ENCODE measurements at regions not wholly inside any gene's neighbourhood (a gene's known extent, or its start where the extent isn't known, plus 50 kb on each side); places are given as distances from the start of the nearest gene placed in this dataset.

DNA sequence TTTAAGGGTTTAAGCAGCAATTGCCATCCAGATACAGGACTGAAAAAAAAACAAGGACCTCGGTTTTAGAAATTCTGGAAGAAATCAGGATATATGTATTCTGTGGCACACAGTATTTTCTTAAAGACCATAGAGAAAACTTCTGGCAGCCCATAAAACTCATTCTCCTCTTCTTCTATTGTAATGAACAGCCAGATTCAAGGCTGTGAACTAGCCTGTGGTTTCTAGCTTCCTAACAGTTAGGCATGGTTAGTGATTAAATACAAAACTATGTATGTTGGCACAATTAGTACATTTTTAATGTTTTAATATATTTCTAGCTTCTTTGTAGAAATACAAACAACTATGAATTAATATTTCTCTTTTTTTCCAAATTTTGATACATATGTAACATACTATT is 555.7 kb downstream of the DSC3 start:
- no peak overlapping the region for H3K27ac ChIP-seq (ENCODE audit: low read length)
- intact Hi-C loops (cut with micrococcal nuclease; ENCODE audit: unreplicated experiment) (no loop called here), in situ Hi-C loops (cut with HindIII; ENCODE audit: low pct_unique_long_range_greater_than_20kb, low sequenced_read_pairs) (no loop called here)
- H3K4me1 ChIP-seq (ENCODE audit: control insufficient read depth, insufficient read depth, low read length): no peaks in the 10 kb centered on the region
- no peaks in the 10 kb centered on the region for H3K36me3 ChIP-seq (ENCODE audit: control insufficient read depth, insufficient read depth, low read length)
- H3K9me3 ChIP-seq (ENCODE audit: control insufficient read depth, insufficient read depth, low read depth, low read length): no peaks in the 10 kb centered on the region
- no peak for TF ChIP-seq TCF7L2 (IDR thresholded peaks at IDR 0.05; ENCODE audit: low read depth, low read length)
- TF ChIP-seq SIN3A (IDR thresholded peaks at IDR 0.05; ENCODE audit: borderline replicate concordance, insufficient read depth, low read depth, low read length): no peak
- TF ChIP-seq POLR2AphosphoS5 (IDR thresholded peaks at IDR 0.05; ENCODE audit: low read depth, low read length): no peak
- TF ChIP-seq, protein P1, sequence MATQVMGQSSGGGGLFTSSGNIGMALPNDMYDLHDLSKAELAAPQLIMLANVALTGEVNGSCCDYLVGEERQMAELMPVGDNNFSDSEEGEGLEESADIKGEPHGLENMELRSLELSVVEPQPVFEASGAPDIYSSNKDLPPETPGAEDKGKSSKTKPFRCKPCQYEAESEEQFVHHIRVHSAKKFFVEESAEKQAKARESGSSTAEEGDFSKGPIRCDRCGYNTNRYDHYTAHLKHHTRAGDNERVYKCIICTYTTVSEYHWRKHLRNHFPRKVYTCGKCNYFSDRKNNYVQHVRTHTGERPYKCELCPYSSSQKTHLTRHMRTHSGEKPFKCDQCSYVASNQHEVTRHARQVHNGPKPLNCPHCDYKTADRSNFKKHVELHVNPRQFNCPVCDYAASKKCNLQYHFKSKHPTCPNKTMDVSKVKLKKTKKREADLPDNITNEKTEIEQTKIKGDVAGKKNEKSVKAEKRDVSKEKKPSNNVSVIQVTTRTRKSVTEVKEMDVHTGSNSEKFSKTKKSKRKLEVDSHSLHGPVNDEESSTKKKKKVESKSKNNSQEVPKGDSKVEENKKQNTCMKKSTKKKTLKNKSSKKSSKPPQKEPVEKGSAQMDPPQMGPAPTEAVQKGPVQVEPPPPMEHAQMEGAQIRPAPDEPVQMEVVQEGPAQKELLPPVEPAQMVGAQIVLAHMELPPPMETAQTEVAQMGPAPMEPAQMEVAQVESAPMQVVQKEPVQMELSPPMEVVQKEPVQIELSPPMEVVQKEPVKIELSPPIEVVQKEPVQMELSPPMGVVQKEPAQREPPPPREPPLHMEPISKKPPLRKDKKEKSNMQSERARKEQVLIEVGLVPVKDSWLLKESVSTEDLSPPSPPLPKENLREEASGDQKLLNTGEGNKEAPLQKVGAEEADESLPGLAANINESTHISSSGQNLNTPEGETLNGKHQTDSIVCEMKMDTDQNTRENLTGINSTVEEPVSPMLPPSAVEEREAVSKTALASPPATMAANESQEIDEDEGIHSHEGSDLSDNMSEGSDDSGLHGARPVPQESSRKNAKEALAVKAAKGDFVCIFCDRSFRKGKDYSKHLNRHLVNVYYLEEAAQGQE (IDR thresholded peaks at IDR 0.05; ENCODE audit: insufficient read depth in 1 of 2, low read depth in 2 of 2, low read length in 1 of 2): no peak
- TF ChIP-seq, protein P2, sequence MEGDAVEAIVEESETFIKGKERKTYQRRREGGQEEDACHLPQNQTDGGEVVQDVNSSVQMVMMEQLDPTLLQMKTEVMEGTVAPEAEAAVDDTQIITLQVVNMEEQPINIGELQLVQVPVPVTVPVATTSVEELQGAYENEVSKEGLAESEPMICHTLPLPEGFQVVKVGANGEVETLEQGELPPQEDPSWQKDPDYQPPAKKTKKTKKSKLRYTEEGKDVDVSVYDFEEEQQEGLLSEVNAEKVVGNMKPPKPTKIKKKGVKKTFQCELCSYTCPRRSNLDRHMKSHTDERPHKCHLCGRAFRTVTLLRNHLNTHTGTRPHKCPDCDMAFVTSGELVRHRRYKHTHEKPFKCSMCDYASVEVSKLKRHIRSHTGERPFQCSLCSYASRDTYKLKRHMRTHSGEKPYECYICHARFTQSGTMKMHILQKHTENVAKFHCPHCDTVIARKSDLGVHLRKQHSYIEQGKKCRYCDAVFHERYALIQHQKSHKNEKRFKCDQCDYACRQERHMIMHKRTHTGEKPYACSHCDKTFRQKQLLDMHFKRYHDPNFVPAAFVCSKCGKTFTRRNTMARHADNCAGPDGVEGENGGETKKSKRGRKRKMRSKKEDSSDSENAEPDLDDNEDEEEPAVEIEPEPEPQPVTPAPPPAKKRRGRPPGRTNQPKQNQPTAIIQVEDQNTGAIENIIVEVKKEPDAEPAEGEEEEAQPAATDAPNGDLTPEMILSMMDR (IDR thresholded peaks at IDR 0.05): no peak
- ChIA-PET POLR2A (no interaction called here), CTCF (no interaction called here)
- BruUV-seq (replicated peaks): no TSS peak
- ATAC-seq (no peak), DNase-seq (ENCODE audit: low read depth, low spot score) (no peak)
- H3K27me3 ChIP-seq (ENCODE audit: control insufficient read depth, insufficient read depth, low read length): no peaks in the 10 kb centered on the region
- H3K4me3 ChIP-seq (ENCODE audit: low read depth in 2 of 2, low read length in 2 of 2): no peak overlapping the region

DNA sequence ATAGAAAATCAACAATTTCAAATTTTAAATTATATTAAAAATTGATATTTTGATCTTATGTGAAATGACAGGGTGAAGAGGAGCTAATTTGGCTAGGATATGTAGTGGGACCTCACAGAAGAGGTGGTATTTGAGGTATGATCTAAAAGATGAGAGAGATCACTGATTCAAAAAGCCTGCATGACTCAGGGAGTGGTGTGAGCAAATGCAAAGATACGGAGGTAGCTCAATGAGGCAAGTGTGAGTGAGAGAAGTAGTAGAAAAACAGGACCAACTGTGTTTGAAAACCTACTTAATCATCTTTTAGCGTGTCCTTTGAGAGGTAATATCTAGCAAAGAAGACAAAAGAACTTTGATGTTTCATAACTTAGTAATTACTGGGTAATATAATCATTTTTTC is 557.5 kb downstream of the DSC3 start:
- H3K9me3 ChIP-seq (ENCODE audit: control insufficient read depth, insufficient read depth, low read depth, low read length): no peaks in the 10 kb centered on the region
- TF ChIP-seq, protein P2 (IDR thresholded peaks at IDR 0.05): no peak
- TF ChIP-seq SIN3A (IDR thresholded peaks at IDR 0.05; ENCODE audit: borderline replicate concordance, insufficient read depth, low read depth, low read length): no peak
- no peak for TF ChIP-seq TCF7L2 (IDR thresholded peaks at IDR 0.05; ENCODE audit: low read depth, low read length)
- no peak for TF ChIP-seq POLR2AphosphoS5 (IDR thresholded peaks at IDR 0.05; ENCODE audit: low read depth, low read length)
- TF ChIP-seq, protein P1 (IDR thresholded peaks at IDR 0.05; ENCODE audit: insufficient read depth in 1 of 2, low read depth in 2 of 2, low read length in 1 of 2): no peak
- H3K4me3 ChIP-seq (ENCODE audit: low read depth in 2 of 2, low read length in 2 of 2): no peak overlapping the region
- no TSS peak for BruUV-seq (replicated peaks)
- in situ Hi-C loops (cut with HindIII; ENCODE audit: low pct_unique_long_range_greater_than_20kb, low sequenced_read_pairs): no loop called here
- DNase-seq (ENCODE audit: low read depth, low spot score) (no peak), ATAC-seq (no peak)
- no peak overlapping the region for H3K27ac ChIP-seq (ENCODE audit: low read length)
- H3K27me3 ChIP-seq (ENCODE audit: control insufficient read depth, insufficient read depth, low read length): no peaks in the 10 kb centered on the region
- ChIA-PET POLR2A (no interaction called here), CTCF (no interaction called here)
- no peaks in the 10 kb centered on the region for H3K36me3 ChIP-seq (ENCODE audit: control insufficient read depth, insufficient read depth, low read length)
- intact Hi-C loops (cut with micrococcal nuclease; ENCODE audit: unreplicated experiment): no loop called here
- H3K4me1 ChIP-seq (ENCODE audit: control insufficient read depth, insufficient read depth, low read length): no peaks in the 10 kb centered on the region

Data from Panc1 (cell line).